ENCODE measurements at regions not wholly inside any gene's neighbourhood (a gene's known extent, or its start where the extent isn't known, plus 50 kb on each side); places are given as distances from the start of the nearest gene placed in this dataset.

- Histone ChIP-seq H3K4me2 (ENCODE audit: low read depth, low read length, poor library complexity, severe bottlenecking) (no peak overlapping the region), H3F3A (ENCODE audit: low read depth) (no peaks in the 10 kb centered on the region), H3K4me1 (ENCODE audit: insufficient read depth, low read length, poor library complexity, severe bottlenecking) (peaks cover 8% of the 10 kb centered on the region), H3K9me2 (replicated peaks; ENCODE audit: low read depth, low read length) (no peaks in the 10 kb centered on the region), H3K4me3 (ENCODE audit: low read length, poor library complexity, severe bottlenecking) (no peak overlapping the region), H3K9ac (ENCODE audit: low read depth, low read length, poor library complexity, severe bottlenecking) (no peak overlapping the region), H3K27me3 (ENCODE audit: insufficient read depth, low read length, poor library complexity, severe bottlenecking) (no peaks in the 10 kb centered on the region), H3K36me3 (ENCODE audit: insufficient read depth, low read length) (no peaks in the 10 kb centered on the region), H4K20me1 (ENCODE audit: insufficient read depth, low read length, poor library complexity, severe bottlenecking) (no peaks in the 10 kb centered on the region), H3K9me3 (ENCODE audit: insufficient read depth, low read depth, low read length) (no peaks in the 10 kb centered on the region; the same call in 1 of the 2 replicates), H2AFZ (ENCODE audit: low read length) (no peak overlapping the region), H3K79me2 (ENCODE audit: insufficient read depth, low read length) (no peaks in the 10 kb centered on the region)
- no peak for TF ChIP-seq CTCF (conservative IDR thresholded peaks at IDR 0.05; ENCODE audit: low read length)
- no peak for TF ChIP-seq EZH2phosphoT487 (IDR thresholded peaks at IDR 0.05; ENCODE audit: borderline replicate concordance)
Observed at GRCh38 chr10:91073286-91073979, 147.0 kb upstream of the PCGF5 start.

GRCh38 chr10:91076991-91077548 lies 143.4 kb upstream of the PCGF5 start:
- no peak overlapping the region for H3K9ac ChIP-seq (ENCODE audit: low read depth, low read length, poor library complexity, severe bottlenecking)
- H3K36me3 ChIP-seq (ENCODE audit: insufficient read depth, low read length): no peaks in the 10 kb centered on the region
- no peaks in the 10 kb centered on the region for H3K79me2 ChIP-seq (ENCODE audit: insufficient read depth, low read length)
- H3K4me3 ChIP-seq (ENCODE audit: low read length, poor library complexity, severe bottlenecking): no peak overlapping the region
- TF ChIP-seq EZH2phosphoT487 (IDR thresholded peaks at IDR 0.05; ENCODE audit: borderline replicate concordance) (no peak), CTCF (conservative IDR thresholded peaks at IDR 0.05; ENCODE audit: low read length) (no peak)
- H3K9me3 ChIP-seq (ENCODE audit: insufficient read depth, low read depth, low read length): no peaks in the 10 kb centered on the region; the same call in 1 of the 2 replicates
- no peak overlapping the region for H2AFZ ChIP-seq (ENCODE audit: low read length)
- no peak overlapping the region for H3K4me2 ChIP-seq (ENCODE audit: low read depth, low read length, poor library complexity, severe bottlenecking)
- no peaks in the 10 kb centered on the region for H3F3A ChIP-seq (ENCODE audit: low read depth)
- peaks cover 14% of the 10 kb centered on the region for H3K4me1 ChIP-seq (ENCODE audit: insufficient read depth, low read length, poor library complexity, severe bottlenecking)
- H3K9me2 ChIP-seq (replicated peaks; ENCODE audit: low read depth, low read length): no peaks in the 10 kb centered on the region
- H4K20me1 ChIP-seq (ENCODE audit: insufficient read depth, low read length, poor library complexity, severe bottlenecking): no peaks in the 10 kb centered on the region
- no peaks in the 10 kb centered on the region for H3K27me3 ChIP-seq (ENCODE audit: insufficient read depth, low read length, poor library complexity, severe bottlenecking)

GRCh38 chr10:91077549-91078071 lies 142.9 kb upstream of the PCGF5 start:
- Histone ChIP-seq H3F3A (ENCODE audit: low read depth) (no peaks in the 10 kb centered on the region), H3K4me2 (ENCODE audit: low read depth, low read length, poor library complexity, severe bottlenecking) (no peak overlapping the region), H3K4me3 (ENCODE audit: low read length, poor library complexity, severe bottlenecking) (no peak overlapping the region), H3K9ac (ENCODE audit: low read depth, low read length, poor library complexity, severe bottlenecking) (no peak overlapping the region), H3K9me2 (replicated peaks; ENCODE audit: low read depth, low read length) (no peaks in the 10 kb centered on the region), H3K27me3 (ENCODE audit: insufficient read depth, low read length, poor library complexity, severe bottlenecking) (no peaks in the 10 kb centered on the region), H3K36me3 (ENCODE audit: insufficient read depth, low read length) (no peaks in the 10 kb centered on the region), H3K79me2 (ENCODE audit: insufficient read depth, low read length) (no peaks in the 10 kb centered on the region), H3K9me3 (ENCODE audit: insufficient read depth, low read depth, low read length) (no peaks in the 10 kb centered on the region; the same call in 1 of the 2 replicates), H3K4me1 (ENCODE audit: insufficient read depth, low read length, poor library complexity, severe bottlenecking) (peaks cover 14% of the 10 kb centered on the region), H2AFZ (ENCODE audit: low read length) (no peak overlapping the region), H4K20me1 (ENCODE audit: insufficient read depth, low read length, poor library complexity, severe bottlenecking) (no peaks in the 10 kb centered on the region)
- TF ChIP-seq CTCF (conservative IDR thresholded peaks at IDR 0.05; ENCODE audit: low read length) (no peak), EZH2phosphoT487 (IDR thresholded peaks at IDR 0.05; ENCODE audit: borderline replicate concordance) (no peak)

Data from Loucy (cell line).